ENCODE measurements at regions not wholly inside any gene's neighbourhood (a gene's known extent, or its start where the extent isn't known, plus 50 kb on each side); places are given as distances from the start of the nearest gene placed in this dataset.

DNA sequence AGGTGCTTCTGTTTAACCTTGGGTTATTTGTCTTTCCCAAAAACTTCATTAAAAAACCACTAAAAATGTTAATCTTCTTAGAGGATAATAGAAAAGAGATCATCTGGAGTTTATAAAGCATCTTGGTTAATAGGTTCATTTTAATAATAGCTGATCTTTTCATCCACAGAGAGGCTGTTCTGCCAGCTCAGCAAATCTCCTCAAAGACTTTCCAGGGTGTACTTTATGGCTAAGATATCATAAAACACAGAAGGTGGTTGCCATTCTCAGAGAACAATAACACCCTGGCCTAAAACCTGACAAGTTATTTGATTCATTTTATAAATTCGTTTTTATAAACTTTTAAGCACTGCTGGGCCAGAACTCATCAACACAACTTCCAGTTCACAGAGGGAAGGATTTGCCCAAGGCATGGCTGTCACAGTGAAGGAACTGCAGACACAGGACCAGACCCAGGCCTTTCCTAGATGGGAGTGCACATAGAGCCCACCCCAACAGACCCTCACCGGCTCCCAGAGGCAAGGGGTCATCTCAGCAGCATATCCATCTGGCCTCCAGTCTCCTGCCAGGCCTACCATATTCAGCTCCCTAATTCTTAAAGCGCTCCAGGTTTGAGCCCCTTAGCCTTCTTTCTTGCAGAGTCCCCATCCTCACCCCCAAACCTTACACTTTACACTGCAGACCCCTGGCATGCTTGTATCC, 203.4 kb upstream of the RAB6C start:
- peaks cover 0 to 16% (median 3%) of the 10 kb centered on the region in 11 donors for H3K9me3 Mint-ChIP-seq
- CTCF ChIA-PET: no interaction called here
- POLR2A ChIA-PET: no interaction called here
- Histone ChIP-seq H3K27me3 (ENCODE audit: control insufficient read depth in 2 of 2, insufficient read depth in 2 of 2, low read length in 2 of 2) (no peaks in the 10 kb centered on the region), H3K36me3 (ENCODE audit: control insufficient read depth in 2 of 3, insufficient read depth in 3 of 3, low read length in 3 of 3) (no peaks in the 10 kb centered on the region), H3K4me1 (ENCODE audit: control insufficient read depth in 2 of 2, insufficient read depth in 2 of 2, low read length in 2 of 2) (no peaks in the 10 kb centered on the region), H3K9me3 (ENCODE audit: control insufficient read depth in 2 of 3, low read length in 3 of 3) (no peaks in the 10 kb centered on the region), H3K27ac (ENCODE audit: low read depth, low read length) (no peak overlapping the region), H3K4me3 (ENCODE audit: low read length) (no peak overlapping the region)
- ATAC-seq: no peak
- no peaks in the 10 kb centered on the region for H3K4me1 Mint-ChIP-seq
- H3K4me3 Mint-ChIP-seq: no peak overlapping the region
- DNase-seq: no peak
- intact Hi-C loops (cut with micrococcal nuclease): no loop called here
- H3K27me3 Mint-ChIP-seq: peaks cover 0 to 28% (median 2%) of the 10 kb centered on the region in 5 donors
- peaks cover 0 to 4% (median 0%) of the 10 kb centered on the region in 5 donors for H3K36me3 Mint-ChIP-seq
- no peak overlapping the region for H3K27ac Mint-ChIP-seq

- Histone ChIP-seq H3K4me1 (ENCODE audit: control insufficient read depth in 2 of 2, insufficient read depth in 2 of 2, low read length in 2 of 2) (no peaks in the 10 kb centered on the region), H3K9me3 (ENCODE audit: control insufficient read depth in 2 of 3, low read length in 3 of 3) (no peaks in the 10 kb centered on the region), H3K27ac (ENCODE audit: low read depth, low read length) (no peak overlapping the region), H3K27me3 (ENCODE audit: control insufficient read depth in 2 of 2, insufficient read depth in 2 of 2, low read length in 2 of 2) (no peaks in the 10 kb centered on the region), H3K36me3 (ENCODE audit: control insufficient read depth in 2 of 3, insufficient read depth in 3 of 3, low read length in 3 of 3) (no peaks in the 10 kb centered on the region), H3K4me3 (ENCODE audit: low read length) (no peak overlapping the region)
- intact Hi-C loops (cut with micrococcal nuclease): no loop called here
- ChIA-PET CTCF (no interaction called here), POLR2A (no interaction called here)
- peaks cover 0 to 13% (median 0%) of the 10 kb centered on the region in 11 donors for H3K9me3 Mint-ChIP-seq
- H3K27me3 Mint-ChIP-seq: peaks cover 0 to 33% (median 4%) of the 10 kb centered on the region in 5 donors
- no peak for ATAC-seq
- H3K36me3 Mint-ChIP-seq: peaks cover 0 to 4% (median 0%) of the 10 kb centered on the region in 5 donors
- no peaks in the 10 kb centered on the region for H3K4me1 Mint-ChIP-seq
- H3K27ac Mint-ChIP-seq: no peak overlapping the region
- DNase-seq: no peak
- no peak overlapping the region for H3K4me3 Mint-ChIP-seq
Measured at GRCh38 chr2:129777146-129777545, 202.3 kb upstream of the RAB6C start.

DNA sequence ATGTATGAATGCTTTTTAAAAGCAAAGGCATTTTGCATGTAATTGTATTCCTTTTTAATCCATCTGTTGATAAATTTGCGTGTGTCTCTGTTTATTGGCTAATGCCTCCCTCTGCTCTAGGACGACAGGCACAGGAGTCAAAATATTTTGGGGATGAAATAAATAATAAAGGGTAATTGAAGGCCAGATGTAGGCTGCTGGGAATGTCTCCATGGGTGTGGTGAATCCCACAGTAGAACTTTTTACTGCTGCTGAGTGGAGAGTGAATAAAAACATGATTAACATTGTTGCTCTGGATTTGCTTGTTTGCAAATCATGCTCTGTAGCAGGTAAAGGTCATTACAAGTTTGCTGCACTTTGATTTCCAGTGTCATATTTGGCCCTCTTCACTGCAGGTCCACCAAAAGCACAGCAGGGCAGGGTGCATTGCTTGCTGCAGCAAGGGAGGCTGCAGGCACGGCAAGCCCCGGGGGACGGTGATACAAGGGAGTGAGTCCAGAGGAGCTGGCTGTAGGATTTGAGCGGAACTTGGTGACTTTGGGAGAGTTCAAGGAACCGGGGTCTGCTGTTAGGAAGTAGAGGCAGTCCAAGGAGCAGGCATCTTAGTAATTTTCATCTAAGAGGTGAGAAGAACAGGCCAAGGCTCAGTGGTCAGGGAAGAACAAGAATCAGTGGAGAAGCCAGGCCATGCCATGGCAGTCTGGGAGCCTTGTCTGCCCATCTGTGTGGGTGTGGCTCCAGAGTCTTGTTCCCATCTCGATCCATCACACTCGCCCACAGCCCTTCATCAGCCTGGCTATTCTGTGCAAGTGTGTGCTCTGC, 201.5 kb upstream of the RAB6C start:
- intact Hi-C loops (cut with micrococcal nuclease): no loop called here
- DNase-seq (no peak), ATAC-seq (no peak)
- CTCF ChIA-PET: no interaction called here
- H3K27me3 Mint-ChIP-seq: peaks cover 0 to 37% (median 4%) of the 10 kb centered on the region in 5 donors
- H3K36me3 Mint-ChIP-seq: peaks cover 0 to 4% (median 0%) of the 10 kb centered on the region in 5 donors
- Histone ChIP-seq H3K9me3 (ENCODE audit: control insufficient read depth in 2 of 3, low read length in 3 of 3) (no peaks in the 10 kb centered on the region), H3K4me1 (ENCODE audit: control insufficient read depth in 2 of 2, insufficient read depth in 2 of 2, low read length in 2 of 2) (no peaks in the 10 kb centered on the region), H3K27me3 (ENCODE audit: control insufficient read depth in 2 of 2, insufficient read depth in 2 of 2, low read length in 2 of 2) (no peaks in the 10 kb centered on the region), H3K27ac (ENCODE audit: low read depth, low read length) (no peak overlapping the region), H3K4me3 (ENCODE audit: low read length) (no peak overlapping the region), H3K36me3 (ENCODE audit: control insufficient read depth in 2 of 3, insufficient read depth in 3 of 3, low read length in 3 of 3) (no peaks in the 10 kb centered on the region)
- POLR2A ChIA-PET: no interaction called here
- H3K4me3 Mint-ChIP-seq: no peak overlapping the region
- H3K9me3 Mint-ChIP-seq: peaks cover 0 to 7% (median 0%) of the 10 kb centered on the region in 11 donors
- H3K4me1 Mint-ChIP-seq: no peaks in the 10 kb centered on the region
- no peak overlapping the region for H3K27ac Mint-ChIP-seq

GRCh38 chr2:129778584-129778877, 200.9 kb upstream of the RAB6C start:
- H3K27ac Mint-ChIP-seq: no peak overlapping the region
- no peaks in the 10 kb centered on the region for H3K36me3 ChIP-seq (ENCODE audit: control insufficient read depth in 2 of 3, insufficient read depth in 3 of 3, low read length in 3 of 3)
- ChIA-PET POLR2A (no interaction called here), CTCF (no interaction called here)
- H3K27me3 Mint-ChIP-seq: peaks cover 0 to 38% (median 4%) of the 10 kb centered on the region in 5 donors
- H3K4me3 ChIP-seq (ENCODE audit: low read length): no peak overlapping the region
- no peaks in the 10 kb centered on the region for H3K9me3 ChIP-seq (ENCODE audit: control insufficient read depth in 2 of 3, low read length in 3 of 3)
- no peaks in the 10 kb centered on the region for H3K27me3 ChIP-seq (ENCODE audit: control insufficient read depth in 2 of 2, insufficient read depth in 2 of 2, low read length in 2 of 2)
- H3K4me3 Mint-ChIP-seq: no peak overlapping the region
- H3K4me1 ChIP-seq (ENCODE audit: control insufficient read depth in 2 of 2, insufficient read depth in 2 of 2, low read length in 2 of 2): no peaks in the 10 kb centered on the region
- peaks cover 0 to 2% (median 0%) of the 10 kb centered on the region in 11 donors for H3K9me3 Mint-ChIP-seq
- H3K36me3 Mint-ChIP-seq: peaks cover 0 to 1% (median 0%) of the 10 kb centered on the region in 5 donors
- no peaks in the 10 kb centered on the region for H3K4me1 Mint-ChIP-seq
- no peak for ATAC-seq
- DNase-seq: no peak
- H3K27ac ChIP-seq (ENCODE audit: low read depth, low read length): no peak overlapping the region
- intact Hi-C loops (cut with micrococcal nuclease): no loop called here

GRCh38 chr2:129779783-129780182, 199.7 kb upstream of the RAB6C start:
- Histone ChIP-seq H3K27me3 (ENCODE audit: control insufficient read depth in 2 of 2, insufficient read depth in 2 of 2, low read length in 2 of 2) (no peaks in the 10 kb centered on the region), H3K36me3 (ENCODE audit: control insufficient read depth in 2 of 3, insufficient read depth in 3 of 3, low read length in 3 of 3) (no peaks in the 10 kb centered on the region), H3K4me1 (ENCODE audit: control insufficient read depth in 2 of 2, insufficient read depth in 2 of 2, low read length in 2 of 2) (no peaks in the 10 kb centered on the region), H3K9me3 (ENCODE audit: control insufficient read depth in 2 of 3, low read length in 3 of 3) (no peaks in the 10 kb centered on the region), H3K27ac (ENCODE audit: low read depth, low read length) (no peak overlapping the region), H3K4me3 (ENCODE audit: low read length) (no peak overlapping the region)
- ChIA-PET POLR2A (no interaction called here), CTCF (no interaction called here)
- intact Hi-C loops (cut with micrococcal nuclease): no loop called here
- peaks cover 0 to 38% (median 4%) of the 10 kb centered on the region in 5 donors for H3K27me3 Mint-ChIP-seq
- no peak for DNase-seq
- H3K4me1 Mint-ChIP-seq: no peaks in the 10 kb centered on the region
- no peak overlapping the region for H3K4me3 Mint-ChIP-seq
- H3K36me3 Mint-ChIP-seq: no peaks in the 10 kb centered on the region
- no peak overlapping the region for H3K27ac Mint-ChIP-seq
- ATAC-seq: peak; percentile 16
- no peaks in the 10 kb centered on the region for H3K9me3 Mint-ChIP-seq

GRCh38 chr2:129780316-129781270, 198.9 kb upstream of the RAB6C start:
- Histone ChIP-seq H3K4me1 (ENCODE audit: control insufficient read depth in 2 of 2, insufficient read depth in 2 of 2, low read length in 2 of 2) (no peaks in the 10 kb centered on the region), H3K36me3 (ENCODE audit: control insufficient read depth in 2 of 3, insufficient read depth in 3 of 3, low read length in 3 of 3) (no peaks in the 10 kb centered on the region), H3K4me3 (ENCODE audit: low read length) (no peak overlapping the region), H3K9me3 (ENCODE audit: control insufficient read depth in 2 of 3, low read length in 3 of 3) (no peaks in the 10 kb centered on the region), H3K27ac (ENCODE audit: low read depth, low read length) (no peak overlapping the region), H3K27me3 (ENCODE audit: control insufficient read depth in 2 of 2, insufficient read depth in 2 of 2, low read length in 2 of 2) (no peaks in the 10 kb centered on the region)
- ATAC-seq (no peak), DNase-seq (no peak)
- H3K36me3 Mint-ChIP-seq: no peaks in the 10 kb centered on the region
- CTCF ChIA-PET: no interaction called here
- H3K4me3 Mint-ChIP-seq: no peak overlapping the region
- no peaks in the 10 kb centered on the region for H3K9me3 Mint-ChIP-seq
- no peak overlapping the region for H3K27ac Mint-ChIP-seq
- intact Hi-C loops (cut with micrococcal nuclease): no loop called here
- H3K4me1 Mint-ChIP-seq: no peaks in the 10 kb centered on the region
- POLR2A ChIA-PET: no interaction called here
- H3K27me3 Mint-ChIP-seq: peaks cover 0 to 38% (median 4%) of the 10 kb centered on the region in 5 donors

All from naive thymus-derived CD4-positive, alpha-beta T cell (primary cell).